HS-27A (cell line): ENCODE measurements at regions not wholly inside any gene's neighbourhood (a gene's known extent, or its start where the extent isn't known, plus 50 kb on each side); places are given as distances from the start of the nearest gene placed in this dataset.
"Not testable (repeated sequence)": the region's sequence is repeated elsewhere in the genome, so short reads cannot be mapped to it uniquely, and the experiment has no call there.

Experiments
- DNase-seq: peaks from one replicate; pipeline ENCODE4 v3.0.0-alpha.2; 2012; ENCODE audit warnings: low read depth, missing footprints

DNA sequence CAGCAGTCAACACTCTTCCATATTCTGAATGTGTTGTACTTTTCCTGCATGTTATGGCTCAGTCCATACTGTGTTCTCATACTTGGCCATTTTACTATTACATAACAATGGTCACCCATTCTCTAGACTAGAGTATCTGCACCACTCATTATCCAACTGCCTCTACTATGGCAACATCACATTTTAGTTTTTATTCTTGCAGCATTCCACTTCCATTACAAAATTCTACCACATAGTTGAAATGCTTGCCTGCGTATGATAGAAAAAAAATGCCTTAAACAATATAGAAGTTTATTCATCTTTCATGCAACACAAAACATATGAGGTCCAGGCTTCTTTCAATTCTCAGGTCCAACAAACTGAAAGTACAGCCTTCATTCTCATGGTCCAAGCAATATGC lies 128.0 kb downstream of the TENT5A start:
- DNase-seq: no peak

DNA sequence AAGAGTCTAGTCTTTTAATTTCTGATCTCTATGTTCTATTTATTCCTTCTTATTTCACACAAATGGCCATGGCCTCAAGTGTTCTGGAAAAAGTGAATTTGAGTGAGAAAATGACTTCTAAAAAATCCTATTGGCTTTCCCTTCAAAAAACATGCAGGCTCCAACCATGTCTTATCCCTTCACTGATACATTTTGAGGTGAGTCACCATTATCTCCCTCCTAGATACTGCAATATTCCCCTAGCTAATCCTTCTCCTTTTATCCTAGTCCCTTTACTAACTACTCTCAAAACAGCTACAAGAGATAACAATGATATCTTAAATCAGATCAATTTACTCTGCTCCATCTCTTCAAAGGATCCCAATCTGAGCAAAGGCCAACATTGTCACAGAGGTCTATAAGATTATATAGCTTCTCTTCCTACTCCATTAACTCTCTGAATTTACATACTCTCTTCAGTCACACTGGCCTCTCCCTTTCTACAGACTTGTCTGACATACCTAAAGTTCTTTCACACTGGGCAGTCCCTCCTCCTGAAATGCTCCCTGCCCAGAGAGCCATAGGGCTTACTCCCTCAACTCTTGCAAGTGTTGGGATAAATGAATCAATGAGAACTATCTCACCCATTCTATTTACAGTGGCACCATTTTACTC lies 129.2 kb downstream of the TENT5A start:
- DNase-seq: no peak

DNA sequence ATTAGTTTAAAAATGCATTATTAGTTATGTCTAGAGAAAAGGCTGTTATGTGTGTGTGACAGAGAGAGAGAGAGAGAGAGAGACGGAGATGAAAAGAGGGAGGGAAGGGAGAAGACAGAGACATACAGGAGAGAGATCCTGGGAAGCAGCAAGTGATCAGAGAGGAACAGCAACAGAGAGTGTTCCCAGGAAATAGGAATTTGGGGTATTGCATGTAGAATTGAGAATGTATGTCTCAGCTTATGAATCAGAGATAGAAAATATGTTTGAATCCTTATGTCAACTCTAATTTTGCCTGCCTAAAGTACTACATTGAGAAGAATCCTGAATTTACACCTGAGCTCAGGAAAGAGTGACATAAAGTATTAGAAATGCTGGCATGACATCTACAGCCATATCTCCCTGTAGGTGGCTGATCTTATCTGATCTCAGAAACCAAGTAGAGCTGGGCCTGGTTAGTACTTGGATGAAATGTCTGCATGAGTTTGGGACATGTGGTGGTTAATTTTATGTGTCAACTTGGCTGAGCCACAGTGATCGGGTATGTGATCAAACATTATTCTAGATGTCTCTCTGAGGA lies 130.6 kb downstream of the TENT5A start:
- no peak for DNase-seq

DNA sequence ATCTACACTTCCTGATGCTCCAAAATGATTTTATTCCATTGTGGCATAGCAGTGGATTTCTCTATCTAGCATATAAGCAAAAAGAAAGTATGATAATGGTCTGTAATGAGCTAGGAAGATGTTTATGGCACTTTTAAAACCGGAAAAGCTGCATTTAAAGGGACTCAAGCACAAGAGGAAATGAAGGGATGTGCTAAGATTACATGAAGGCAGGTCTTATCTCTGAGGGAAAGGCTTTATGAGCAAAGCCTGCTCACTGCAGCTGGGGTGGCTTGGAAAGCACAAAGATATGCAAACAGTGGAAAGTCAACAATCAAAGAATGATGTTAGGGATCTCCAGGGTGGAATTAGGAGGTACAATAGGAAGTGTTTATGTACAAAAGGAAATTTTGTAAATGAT lies 138.2 kb downstream of the TENT5A start:
- no peak for DNase-seq

DNA sequence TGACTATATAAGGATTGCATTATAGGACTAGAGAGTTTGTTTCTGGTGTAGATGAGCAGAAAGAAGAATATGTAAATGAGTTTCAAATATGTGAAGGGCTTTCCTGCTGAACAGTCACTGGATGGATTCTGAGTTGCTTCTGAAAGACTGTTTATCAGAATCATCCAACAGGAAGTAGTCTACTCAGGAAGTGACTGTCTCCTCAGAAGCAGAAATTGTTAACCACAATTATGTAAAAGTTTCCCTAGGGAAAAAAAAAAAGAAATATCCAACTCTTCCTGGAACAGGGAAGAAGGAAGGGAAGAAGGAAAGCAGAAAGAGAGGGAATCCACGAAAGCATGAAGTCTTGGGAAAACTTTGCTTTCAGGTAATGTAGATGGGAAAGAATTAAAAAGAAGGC lies 138.9 kb downstream of the TENT5A start:
- no peak for DNase-seq

GRCh38 chr6:81612136-81612535 lies 140.3 kb downstream of the TENT5A start:
- no peak for DNase-seq

DNA sequence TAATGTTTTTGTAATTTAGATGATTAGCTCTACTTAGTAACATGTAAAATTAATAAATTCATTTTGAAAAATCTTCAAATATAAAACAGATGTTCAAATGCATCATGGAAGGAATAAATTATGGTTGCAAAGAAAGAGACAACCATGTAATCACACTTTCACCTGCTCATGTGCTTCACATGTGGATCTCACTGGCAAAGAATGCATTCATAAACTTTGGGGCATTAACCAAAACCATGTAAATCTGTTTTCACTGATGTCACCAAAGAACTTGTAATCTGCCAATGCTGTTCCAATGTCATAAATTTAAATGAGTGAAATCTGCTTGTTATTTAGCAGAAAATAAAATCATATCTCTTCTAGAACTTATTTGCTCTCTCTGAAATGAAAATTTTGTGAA lies 142.7 kb downstream of the TENT5A start:
- no peak for DNase-seq

DNA sequence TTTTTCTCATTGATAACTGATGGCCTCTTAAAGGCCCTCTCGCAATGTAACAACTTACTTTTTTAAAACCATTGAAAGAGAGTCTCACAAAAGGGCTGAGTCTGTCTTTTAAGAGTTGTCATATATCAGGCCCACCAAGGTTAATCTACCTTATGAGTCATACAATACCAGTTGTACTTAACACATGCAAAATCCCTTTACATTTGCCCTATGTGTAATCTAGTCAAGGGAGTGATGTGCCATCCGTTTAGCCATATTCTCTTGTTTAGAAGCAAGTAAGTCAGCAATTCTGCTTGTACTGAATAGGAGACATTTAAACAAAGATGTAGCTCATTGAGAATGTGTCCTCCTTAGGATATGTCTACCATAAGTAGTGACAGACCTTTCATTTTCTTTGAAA lies 143.7 kb downstream of the TENT5A start:
- DNase-seq: no peak

DNA sequence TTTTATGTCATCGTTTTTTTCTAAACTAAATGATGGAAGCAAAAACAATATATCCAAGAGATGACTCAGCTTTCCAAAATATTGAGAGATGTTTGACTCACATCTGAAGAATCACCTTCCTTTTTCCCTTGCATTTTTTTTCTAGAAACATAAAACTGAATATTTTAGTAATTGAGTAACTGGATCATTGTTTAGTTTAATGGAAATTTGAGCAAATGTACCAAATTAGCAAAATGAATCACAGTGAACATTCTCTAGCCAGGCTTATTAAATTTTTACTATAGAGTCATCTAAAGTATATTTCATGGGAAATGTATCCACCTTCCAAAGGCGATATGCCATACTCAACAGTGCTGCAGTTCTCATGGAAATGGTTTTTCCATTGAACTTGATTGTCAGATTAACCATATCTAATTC lies 145.5 kb downstream of the TENT5A start:
- DNase-seq: no peak

GRCh38 chr6:81605526-81605925 lies 147.0 kb downstream of the TENT5A start:
- no peak for DNase-seq

- no peak for DNase-seq
Measured at GRCh38 chr6:81601918-81602317, 150.6 kb downstream of the TENT5A start.

- DNase-seq: not testable (repeated sequence)
Measured at GRCh38 chr6:81600488-81600887, 152.0 kb downstream of the TENT5A start.

DNA sequence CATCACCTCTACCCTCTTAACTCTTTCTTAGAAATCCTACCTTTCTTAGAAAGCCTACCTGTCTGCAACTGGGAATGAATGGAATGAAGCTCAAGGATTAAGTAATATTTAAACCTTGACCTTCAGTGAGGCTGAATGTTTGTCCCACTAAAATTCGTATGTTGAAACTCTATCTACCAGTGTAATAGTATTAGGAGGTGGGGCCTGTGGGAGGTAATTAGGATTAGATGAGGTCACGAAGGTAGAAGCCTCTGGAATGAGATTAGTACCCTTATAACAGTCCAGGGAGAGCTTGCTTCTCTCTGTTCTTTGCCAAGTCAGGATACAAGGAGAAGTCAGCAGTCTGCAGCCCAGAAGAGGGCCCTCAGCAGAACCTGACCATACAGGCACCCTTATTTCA lies 158.0 kb downstream of the TENT5A start:
- no peak for DNase-seq

- DNase-seq: no peak
Measured at GRCh38 chr6:81590314-81590691, 162.2 kb downstream of the TENT5A start.

DNA sequence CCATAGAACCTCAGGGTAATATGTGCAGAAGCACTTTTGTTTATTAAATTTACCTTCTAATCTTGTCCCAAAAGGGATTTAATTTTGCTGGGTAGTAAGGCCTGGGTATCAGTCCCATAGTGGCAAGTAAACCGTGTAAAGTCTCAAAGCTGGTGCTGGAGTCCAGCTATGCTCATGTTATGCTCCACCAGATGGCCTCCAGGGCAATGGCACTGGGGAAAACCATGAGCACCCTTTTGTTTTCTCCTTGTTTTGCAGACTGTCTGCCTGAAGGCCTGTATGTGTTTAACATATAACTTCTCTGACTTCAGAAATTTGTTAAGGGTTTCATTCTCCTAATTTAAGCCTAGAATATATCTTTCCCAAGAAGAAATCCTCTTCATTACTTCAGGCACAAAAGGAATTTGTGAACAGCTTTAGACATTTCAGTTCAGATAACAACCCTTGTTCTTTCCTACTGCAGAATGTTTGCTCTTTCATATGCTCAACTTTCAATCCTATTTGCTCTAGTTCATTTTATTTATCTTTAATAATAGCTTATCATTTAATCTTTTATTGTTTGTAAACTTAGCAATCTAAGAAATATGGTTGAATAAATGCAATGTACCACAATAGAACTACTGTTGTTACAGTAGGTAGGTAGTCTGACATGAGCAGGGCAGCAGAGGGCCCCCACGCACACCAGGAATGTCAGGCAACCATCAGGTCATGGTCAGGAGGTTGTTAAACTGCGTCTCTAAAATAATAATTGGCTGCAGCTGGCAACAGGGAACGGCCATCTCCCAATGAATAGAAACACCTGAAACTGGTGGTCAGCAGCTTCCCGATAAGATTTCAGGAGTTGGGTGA lies 162.8 kb downstream of the TENT5A start:
- no peak for DNase-seq

DNA sequence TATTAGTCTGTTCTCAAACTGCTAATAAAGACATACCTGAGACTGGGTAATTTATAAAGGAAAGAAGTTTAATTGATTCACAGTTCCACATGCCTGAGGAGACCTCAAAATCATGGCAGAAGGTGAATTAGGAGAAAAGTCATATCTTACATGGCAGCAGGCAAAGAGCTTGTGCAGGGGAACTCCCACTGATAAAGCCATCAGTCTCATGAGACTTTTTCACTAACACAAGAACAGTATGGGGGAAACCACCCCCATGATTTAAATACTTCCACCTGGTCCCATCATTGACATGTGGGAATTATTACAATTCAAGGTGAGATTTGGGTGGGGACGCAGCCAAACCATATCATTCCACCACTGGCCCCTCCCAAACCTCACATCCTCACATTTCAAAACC lies 166.8 kb downstream of the TENT5A start:
- not testable (repeated sequence) for DNase-seq

- not testable (repeated sequence) for DNase-seq
Measured at GRCh38 chr6:81584156-81584555, 168.3 kb downstream of the TENT5A start.

- DNase-seq: no peak
Measured at GRCh38 chr6:81575442-81575841, 177.0 kb downstream of the TENT5A start.

DNA sequence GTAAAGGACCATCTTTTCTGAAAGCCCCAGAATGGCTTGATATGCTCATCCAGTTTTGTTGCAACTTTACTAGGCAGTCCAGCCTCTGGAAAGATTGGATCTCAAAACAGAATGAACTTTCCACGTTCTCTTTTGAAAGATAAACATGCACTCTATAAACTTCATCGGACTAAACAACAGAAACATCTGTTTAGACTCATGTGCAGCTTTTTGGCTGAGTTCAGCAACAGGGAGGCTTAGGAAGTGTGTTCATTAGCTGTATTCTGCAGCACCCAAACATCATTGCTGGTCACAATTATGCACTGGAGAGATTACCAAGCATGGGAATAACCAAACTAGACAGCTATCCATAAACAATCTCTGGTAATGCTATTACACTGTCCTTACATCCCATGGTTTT lies 180.5 kb downstream of the TENT5A start:
- no peak for DNase-seq

- DNase-seq: no peak
Measured at GRCh38 chr6:81570681-81571080, 181.8 kb downstream of the TENT5A start.

- no peak for DNase-seq
Measured at GRCh38 chr6:81568973-81569372, 183.5 kb downstream of the TENT5A start.

DNA sequence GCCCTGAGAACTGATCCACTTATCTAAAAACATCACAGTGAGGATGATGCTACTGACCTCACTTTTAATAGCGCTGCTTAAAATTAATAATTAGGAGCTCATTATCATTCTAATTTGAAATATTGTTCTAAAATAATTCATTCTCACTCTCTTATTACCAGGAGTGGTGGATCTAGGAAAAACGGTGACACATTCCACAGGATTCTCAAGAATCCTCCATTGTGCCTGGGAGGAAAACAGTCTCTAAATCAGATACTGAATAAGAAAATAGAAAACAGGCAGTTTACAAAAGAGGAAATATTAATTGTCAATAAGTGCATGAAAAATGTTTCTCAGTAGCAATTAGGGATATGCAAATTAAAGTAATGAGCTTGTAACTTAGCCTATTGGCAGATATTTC lies 187.4 kb downstream of the TENT5A start:
- no peak for DNase-seq

DNA sequence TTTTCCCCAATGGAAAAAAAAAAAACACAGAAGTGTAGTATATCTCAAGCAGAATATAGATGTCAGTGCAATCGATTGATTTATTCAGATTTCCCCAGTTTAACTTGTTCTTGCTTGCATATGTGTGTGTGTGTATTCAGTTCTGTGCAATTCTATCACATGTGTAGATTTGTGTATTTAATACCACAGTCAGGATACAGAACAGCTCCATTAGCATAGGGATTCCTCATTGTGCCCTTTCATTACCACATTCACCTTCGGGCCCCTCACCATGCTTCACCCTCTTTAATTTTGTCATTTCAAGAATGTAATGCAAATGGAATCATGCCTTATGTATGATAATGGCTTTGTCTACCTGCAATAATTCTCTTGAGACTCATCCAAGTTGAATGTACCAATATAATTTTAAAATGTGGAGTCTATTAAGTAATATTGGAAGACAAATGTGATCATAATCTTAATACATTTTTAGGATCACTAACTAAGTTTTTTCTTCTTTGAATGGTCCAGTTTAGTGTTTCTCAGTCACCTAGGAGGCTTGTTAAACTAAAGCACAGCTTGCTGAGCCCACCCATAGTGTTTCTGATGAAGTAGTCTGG lies 187.9 kb downstream of the TENT5A start:
- no peak for DNase-seq
